GM12873 (cell line): ENCODE measurements at regions not wholly inside any gene's neighbourhood (a gene's known extent, or its start where the extent isn't known, plus 50 kb on each side); places are given as distances from the start of the nearest gene placed in this dataset.

Source experiments
- TF ChIP-seq, protein P1 (sequence below): IDR thresholded peaks from 2 replicates; pipeline ENCODE4 v1.5.1; 2012; ENCODE audit warnings: low read depth, mild to moderate bottlenecking, moderate library complexity, low read length, control low read depth; ENCODE audit not compliant: insufficient read depth; ENCODE audit errors: missing control alignments

DNA sequence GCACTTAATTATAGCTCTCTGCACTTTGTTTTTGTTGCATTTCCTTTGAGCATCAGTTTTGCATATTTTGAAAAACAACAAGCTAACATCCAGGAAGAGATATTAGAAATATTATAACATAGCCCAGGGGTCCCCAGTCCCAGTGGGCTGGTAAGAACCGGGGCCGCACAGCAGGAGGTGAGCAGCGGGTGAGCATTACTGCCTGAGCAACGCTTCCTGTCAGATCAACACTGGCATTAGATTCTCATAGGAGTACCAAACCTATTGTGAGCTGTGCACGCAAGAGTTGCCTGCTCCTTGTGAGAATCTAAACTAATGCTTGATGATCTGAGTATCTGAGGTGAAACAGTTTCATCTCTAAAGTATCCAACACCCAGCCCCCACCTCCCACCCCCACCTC lies 675.9 kb upstream of the ZNF608 start:
- TF ChIP-seq, protein P1, sequence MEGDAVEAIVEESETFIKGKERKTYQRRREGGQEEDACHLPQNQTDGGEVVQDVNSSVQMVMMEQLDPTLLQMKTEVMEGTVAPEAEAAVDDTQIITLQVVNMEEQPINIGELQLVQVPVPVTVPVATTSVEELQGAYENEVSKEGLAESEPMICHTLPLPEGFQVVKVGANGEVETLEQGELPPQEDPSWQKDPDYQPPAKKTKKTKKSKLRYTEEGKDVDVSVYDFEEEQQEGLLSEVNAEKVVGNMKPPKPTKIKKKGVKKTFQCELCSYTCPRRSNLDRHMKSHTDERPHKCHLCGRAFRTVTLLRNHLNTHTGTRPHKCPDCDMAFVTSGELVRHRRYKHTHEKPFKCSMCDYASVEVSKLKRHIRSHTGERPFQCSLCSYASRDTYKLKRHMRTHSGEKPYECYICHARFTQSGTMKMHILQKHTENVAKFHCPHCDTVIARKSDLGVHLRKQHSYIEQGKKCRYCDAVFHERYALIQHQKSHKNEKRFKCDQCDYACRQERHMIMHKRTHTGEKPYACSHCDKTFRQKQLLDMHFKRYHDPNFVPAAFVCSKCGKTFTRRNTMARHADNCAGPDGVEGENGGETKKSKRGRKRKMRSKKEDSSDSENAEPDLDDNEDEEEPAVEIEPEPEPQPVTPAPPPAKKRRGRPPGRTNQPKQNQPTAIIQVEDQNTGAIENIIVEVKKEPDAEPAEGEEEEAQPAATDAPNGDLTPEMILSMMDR: no peak

DNA sequence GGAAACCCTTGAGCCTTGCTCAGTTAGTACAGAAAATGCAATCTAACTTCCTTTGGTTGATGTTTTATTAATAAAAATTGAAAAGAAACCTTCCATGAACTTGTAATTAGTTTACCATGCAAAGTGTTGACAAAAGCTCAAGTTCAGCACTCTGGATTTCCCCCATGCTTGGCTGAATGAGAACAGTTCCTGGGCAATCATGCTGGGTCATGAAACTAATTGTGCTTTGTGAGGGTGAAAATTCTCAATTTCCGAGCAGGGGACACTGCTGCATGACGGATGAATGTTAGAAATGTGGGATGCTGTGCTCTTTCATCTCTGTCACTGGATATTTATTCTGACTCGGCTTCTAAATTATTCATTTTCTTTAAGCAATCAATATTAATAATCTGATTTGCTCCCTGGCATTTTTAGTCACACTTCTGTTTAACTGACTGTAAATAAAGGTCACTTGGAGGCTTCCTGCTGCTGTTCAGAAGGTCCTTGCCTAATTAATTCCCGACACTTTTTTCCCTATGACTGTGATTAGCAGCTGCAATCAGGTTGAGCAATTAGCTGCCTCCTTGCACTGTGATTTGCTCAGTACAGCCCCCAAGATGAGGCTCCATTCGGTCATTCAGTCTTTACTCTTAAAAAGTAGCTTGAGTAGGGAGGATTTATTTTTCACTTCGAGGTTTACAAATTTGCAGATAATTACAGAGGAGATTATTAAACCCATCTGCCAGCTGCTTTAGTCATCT lies 678.1 kb upstream of the ZNF608 start:
- TF ChIP-seq, protein P1: no peak

DNA sequence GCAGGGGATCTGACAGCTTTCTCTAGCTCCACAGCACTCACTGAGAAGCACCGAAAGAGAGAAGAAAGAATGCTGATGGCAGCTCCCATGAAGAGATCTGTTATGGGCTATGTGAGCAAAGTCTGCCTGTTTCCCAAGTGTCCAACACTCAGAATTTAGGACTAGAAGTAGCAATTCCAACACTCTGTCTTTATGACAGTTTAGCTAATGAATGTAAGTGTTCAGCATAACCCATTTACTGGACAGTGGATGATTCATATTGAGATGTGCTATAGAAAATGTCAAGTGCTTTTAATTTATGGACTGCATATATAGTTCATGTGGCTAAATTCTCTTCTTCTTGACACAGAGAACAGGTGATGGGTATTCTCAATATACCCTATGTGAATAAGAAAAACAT lies 683.1 kb upstream of the ZNF608 start:
- TF ChIP-seq, protein P1: no peak

DNA sequence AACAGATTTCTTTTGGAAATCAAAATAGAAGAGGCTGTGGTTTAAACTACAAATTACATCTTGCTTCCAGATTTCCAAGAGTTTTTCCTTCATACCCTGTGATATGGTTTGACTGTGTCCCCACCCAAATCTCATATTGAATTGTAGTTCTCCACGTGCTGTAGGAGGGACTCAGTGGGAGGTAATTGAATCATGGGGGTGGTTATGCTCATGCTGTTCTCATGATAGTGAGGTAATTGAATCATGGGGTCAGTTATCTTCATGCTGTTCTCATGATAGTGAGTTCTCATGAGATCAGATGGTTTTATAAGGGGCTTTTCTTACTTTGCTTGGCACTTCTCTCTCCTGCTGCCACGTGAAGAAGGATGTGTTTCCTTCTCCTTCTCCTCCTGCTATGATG lies 687.0 kb upstream of the ZNF608 start:
- TF ChIP-seq, protein P1: no peak

DNA sequence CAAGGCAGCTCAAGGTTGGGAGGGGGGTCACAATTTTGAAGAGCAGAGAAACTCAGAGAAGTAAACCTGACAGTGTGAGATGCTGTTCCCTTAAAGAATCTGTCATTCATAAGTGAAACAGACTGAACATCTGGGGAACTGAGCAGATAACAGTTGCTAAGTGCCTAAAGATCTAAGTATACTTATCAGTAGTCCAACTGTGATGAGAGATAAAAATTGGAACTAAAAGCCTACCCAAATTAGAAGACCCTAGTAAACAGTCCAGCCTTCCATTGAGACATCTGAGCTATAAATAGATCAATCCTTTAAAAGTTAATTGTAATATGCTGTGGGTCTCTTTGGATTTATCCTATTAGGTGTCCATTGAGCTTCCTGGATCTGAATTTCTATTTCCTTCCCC lies 692.8 kb upstream of the ZNF608 start:
- TF ChIP-seq, protein P1: no peak

DNA sequence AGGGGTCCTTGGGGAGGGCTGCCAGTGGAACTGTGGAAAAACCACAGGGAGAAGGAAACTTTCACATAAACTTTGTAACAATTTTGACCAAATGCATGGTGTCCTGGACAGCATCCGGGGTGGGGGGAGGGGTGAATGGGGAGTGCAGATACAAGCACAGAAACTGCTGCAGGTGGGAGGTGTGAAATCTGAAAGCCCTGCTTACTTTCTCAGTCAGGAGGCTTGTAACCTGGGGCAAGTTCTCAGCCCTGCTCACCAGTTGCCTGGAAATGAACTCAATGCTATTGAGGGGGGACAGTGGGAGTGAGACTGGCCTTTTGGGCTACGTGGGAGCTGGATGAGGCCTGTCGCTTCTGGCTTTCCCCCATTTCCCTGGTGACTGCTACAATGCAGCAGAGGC lies 694.5 kb upstream of the ZNF608 start:
- TF ChIP-seq, protein P1: no peak

DNA sequence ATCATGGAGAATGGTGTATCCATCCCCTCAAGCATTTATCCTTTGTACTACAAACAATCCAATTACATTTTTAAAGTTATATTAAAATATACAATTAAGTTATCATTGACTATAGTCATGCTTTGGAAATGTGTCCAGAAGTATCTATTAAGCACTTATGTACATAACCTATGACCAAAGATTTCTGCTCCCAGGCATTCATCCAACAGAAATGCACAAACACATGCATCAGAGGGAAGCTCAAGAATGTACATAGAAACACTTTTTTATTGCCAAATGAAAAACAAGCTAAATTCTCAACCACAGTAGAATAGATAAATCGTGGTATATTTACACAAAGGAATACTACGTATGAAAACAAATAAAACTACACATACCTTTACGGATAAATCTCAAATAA lies 700.5 kb upstream of the ZNF608 start:
- TF ChIP-seq, protein P1: no peak
